ENCODE measurements at regions not wholly inside any gene's neighbourhood (a gene's known extent, or its start where the extent isn't known, plus 50 kb on each side); places are given as distances from the start of the nearest gene placed in this dataset.

DNA sequence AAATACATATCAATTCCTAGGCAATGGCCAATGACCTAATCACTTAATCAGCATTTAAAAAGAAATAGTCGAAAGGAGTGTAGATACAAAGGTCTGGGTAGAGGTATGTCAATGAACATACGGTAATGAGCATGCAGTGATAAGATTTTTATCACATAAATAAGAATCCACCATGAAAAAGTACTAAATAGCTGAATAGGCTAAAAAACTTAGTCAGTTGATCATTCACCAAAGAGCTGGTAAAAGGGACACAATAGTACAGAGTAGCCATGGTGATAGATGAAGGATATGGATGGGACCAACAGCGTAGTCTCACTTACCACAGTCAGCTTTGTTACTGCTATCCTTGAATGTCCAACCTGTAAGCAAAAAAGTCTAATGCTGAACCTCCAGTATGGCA lies 1018.6 kb upstream of the EYS start:
- TF ChIP-seq, protein P1, sequence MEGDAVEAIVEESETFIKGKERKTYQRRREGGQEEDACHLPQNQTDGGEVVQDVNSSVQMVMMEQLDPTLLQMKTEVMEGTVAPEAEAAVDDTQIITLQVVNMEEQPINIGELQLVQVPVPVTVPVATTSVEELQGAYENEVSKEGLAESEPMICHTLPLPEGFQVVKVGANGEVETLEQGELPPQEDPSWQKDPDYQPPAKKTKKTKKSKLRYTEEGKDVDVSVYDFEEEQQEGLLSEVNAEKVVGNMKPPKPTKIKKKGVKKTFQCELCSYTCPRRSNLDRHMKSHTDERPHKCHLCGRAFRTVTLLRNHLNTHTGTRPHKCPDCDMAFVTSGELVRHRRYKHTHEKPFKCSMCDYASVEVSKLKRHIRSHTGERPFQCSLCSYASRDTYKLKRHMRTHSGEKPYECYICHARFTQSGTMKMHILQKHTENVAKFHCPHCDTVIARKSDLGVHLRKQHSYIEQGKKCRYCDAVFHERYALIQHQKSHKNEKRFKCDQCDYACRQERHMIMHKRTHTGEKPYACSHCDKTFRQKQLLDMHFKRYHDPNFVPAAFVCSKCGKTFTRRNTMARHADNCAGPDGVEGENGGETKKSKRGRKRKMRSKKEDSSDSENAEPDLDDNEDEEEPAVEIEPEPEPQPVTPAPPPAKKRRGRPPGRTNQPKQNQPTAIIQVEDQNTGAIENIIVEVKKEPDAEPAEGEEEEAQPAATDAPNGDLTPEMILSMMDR (IDR thresholded peaks at IDR 0.05; ENCODE audit: low read length): no peak
- no peak for TF ChIP-seq EZH2phosphoT487 (IDR thresholded peaks at IDR 0.05; ENCODE audit: low read length)
- TF ChIP-seq EZH2 (optimal IDR thresholded peaks at IDR 0.05; ENCODE audit: low read depth, low read length): no peak
